ENCODE measurements at regions not wholly inside any gene's neighbourhood (a gene's known extent, or its start where the extent isn't known, plus 50 kb on each side); places are given as distances from the start of the nearest gene placed in this dataset.

- TF ChIP-seq HDAC6 (IDR thresholded peaks at IDR 0.05; ENCODE audit: low read depth, low read length) (no peak), CTCF (IDR thresholded peaks at IDR 0.05; ENCODE audit: control extremely low read depth in 1 of 3, insufficient read depth in 1 of 3, low read depth in 1 of 3, low read length in 3 of 3) (no peak), POLR2A (IDR thresholded peaks at IDR 0.05; ENCODE audit: control extremely low read depth in 1 of 2, low read depth in 2 of 2, low read length in 2 of 2) (no peak), CTBP2 (IDR thresholded peaks at IDR 0.05; ENCODE audit: borderline replicate concordance, insufficient read depth, insufficient read length, low read length) (no peak), ATF2 (IDR thresholded peaks at IDR 0.05; ENCODE audit: low read length) (no peak), EP300 (IDR thresholded peaks at IDR 0.05; ENCODE audit: borderline replicate concordance in 1 of 2, low read depth in 2 of 2, low read length in 2 of 2) (no peak), ATF3 (IDR thresholded peaks at IDR 0.05; ENCODE audit: insufficient read depth, low read depth, low read length) (no peak), TAF1 (IDR thresholded peaks at IDR 0.05; ENCODE audit: low read depth, low read length) (no peak)
Measured at GRCh38 chr18:51446571-51447210, 249.2 kb upstream of the MEX3C start.
